K562 (cell line): ENCODE measurements at regions not wholly inside any gene's neighbourhood (a gene's known extent, or its start where the extent isn't known, plus 50 kb on each side); places are given as distances from the start of the nearest gene placed in this dataset.

Experiments
- BRD4 ChIP-seq: fragments of 200-600 bp; sonication (generic); IDR thresholded peaks from 2 replicates; pipeline ENCODE4 v1.6.1; 2017; ENCODE audit warnings: inconsistent platforms
- FOXJ3 ChIP-seq: sonication (generic); formaldehyde crosslinking; IDR thresholded peaks from 2 replicates; pipeline ENCODE4 v1.4.0; 2020; ENCODE audit warnings: mild to moderate bottlenecking, missing genetic modification reagents
- HDAC1 ChIP-seq, 2 experiments: fragments of 450-650 bp; IDR thresholded peaks; 2 replicates each; pipeline ENCODE4 v1.6.1; 2016 to 2017; ENCODE audit warnings: inconsistent platforms in 1 of 2, mild to moderate bottlenecking in 1 of 2, moderate library complexity in 1 of 2
- JUN ChIP-seq, 2 experiments: sonication (generic) in 1 of 2; formaldehyde crosslinking in 1 of 2; IDR thresholded peaks; 2 replicates each; pipeline versions ENCODE4 v1.6.1 to v1.8.0; 2012 to 2022; ENCODE audit warnings: borderline replicate concordance in 2 of 2, mild to moderate bottlenecking in 2 of 2, improper control_type of control experiment in 1 of 2, low read depth in 1 of 2, low read length in 1 of 2, missing genetic modification reagents in 1 of 2
- MCM5 ChIP-seq: fragments of 450-650 bp; IDR thresholded peaks from 2 replicates; pipeline ENCODE4 v1.6.1; 2016; ENCODE audit warnings: low read depth
- POLR2H ChIP-seq: IDR thresholded peaks from 2 replicates; pipeline ENCODE4 v1.6.1; 2016; ENCODE audit warnings: missing genetic modification characterization, low read depth, mild to moderate bottlenecking, control low read depth, missing compliant biosample characterization, moderate library complexity
- SLC30A9 ChIP-seq: fragments of 250-450 bp; sonication (Bioruptor Pico); IDR thresholded peaks from 2 replicates; pipeline ENCODE4 v1.8.0; 2022; ENCODE audit warnings: mild to moderate bottlenecking, moderate library complexity
- TAF7 ChIP-seq: fragments of 450-650 bp; IDR thresholded peaks from 2 replicates; pipeline ENCODE4 v1.6.1; 2016; ENCODE audit warnings: missing genetic modification characterization, missing compliant biosample characterization
- TCF7L2 ChIP-seq: fragments of 150-350 bp; IDR thresholded peaks from 2 replicates; pipeline ENCODE4 v1.6.1; 2016; ENCODE audit warnings: low read depth, mild to moderate bottlenecking, low read length, moderate library complexity
- THRAP3 ChIP-seq: fragments of 450-650 bp; IDR thresholded peaks from 2 replicates; pipeline ENCODE4 v1.6.1; 2016; ENCODE audit warnings: mild to moderate bottlenecking, inconsistent platforms, borderline replicate concordance
- ZNF592 ChIP-seq: fragments of 450-650 bp; IDR thresholded peaks from 2 replicates; pipeline ENCODE4 v1.6.1; 2017; ENCODE audit warnings: antibody characterized with exemption, mild to moderate bottlenecking
- ZZZ3 ChIP-seq: fragments of 450-650 bp; IDR thresholded peaks from 2 replicates; pipeline ENCODE4 v1.6.1; 2016; ENCODE audit warnings: antibody characterized with exemption, mild to moderate bottlenecking, moderate library complexity
- TF ChIP-seq, protein P1 (sequence below): fragments of 250-450 bp; sonication (Bioruptor Pico); IDR thresholded peaks from 2 replicates; pipeline ENCODE4 v1.5.1; 2021; ENCODE audit warnings: mild to moderate bottlenecking
- TF ChIP-seq, protein P2 (sequence below): sonication (generic); formaldehyde crosslinking; IDR thresholded peaks from 2 replicates; pipeline ENCODE4 v1.8.0; 2023; ENCODE audit warnings: mild to moderate bottlenecking, missing genetic modification reagents

DNA sequence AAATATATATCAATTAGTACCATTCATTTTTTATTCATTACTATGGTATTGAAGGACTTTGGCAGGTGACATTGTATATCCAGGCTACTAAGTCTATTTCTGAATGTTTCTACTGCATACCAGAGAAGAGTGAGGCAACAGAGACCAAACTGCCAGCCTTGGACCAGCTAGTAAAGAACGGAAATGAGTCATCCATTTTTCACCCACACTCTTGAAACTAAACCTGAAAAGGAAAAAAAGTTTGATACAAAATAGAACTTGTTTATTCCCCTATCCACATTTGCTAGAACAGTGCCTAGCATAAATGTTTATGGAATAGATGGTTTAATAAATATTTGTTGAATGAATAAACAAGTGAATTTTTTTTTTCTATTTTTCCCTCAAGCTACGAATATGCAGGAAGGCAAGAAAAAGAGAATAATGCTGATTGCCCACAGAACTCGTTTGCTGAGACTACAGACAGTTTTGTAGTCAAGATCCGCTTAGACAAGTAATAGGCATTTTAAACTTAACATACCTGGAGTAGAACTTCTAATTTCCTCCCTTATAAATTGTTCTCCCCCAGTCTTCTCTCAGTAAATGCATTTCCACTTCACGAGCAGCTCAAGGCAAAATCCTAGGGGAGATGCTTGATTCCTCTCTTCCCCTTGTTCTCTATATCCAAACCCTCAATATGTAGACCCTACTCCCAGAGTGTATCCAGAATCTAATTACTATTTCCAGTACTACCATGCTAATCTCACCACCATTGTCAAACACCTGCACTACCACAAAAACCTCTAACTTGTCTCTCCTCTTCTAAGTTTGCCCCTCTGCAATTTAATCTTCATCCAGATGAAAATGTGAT lies 146.2 kb upstream of the RASA1 start (continued):
- peak; percentile 71 for TF ChIP-seq JUN (IDR thresholded peaks at IDR 0.05; ENCODE audit: borderline replicate concordance, low read depth, low read length)
- no peak for TF ChIP-seq JUN (CRISPR knock-in tag; IDR thresholded peaks at IDR 0.05; ENCODE audit: borderline replicate concordance)
- TF ChIP-seq HDAC1 (IDR thresholded peaks at IDR 0.05), result no peak
- TF ChIP-seq, protein P1, sequence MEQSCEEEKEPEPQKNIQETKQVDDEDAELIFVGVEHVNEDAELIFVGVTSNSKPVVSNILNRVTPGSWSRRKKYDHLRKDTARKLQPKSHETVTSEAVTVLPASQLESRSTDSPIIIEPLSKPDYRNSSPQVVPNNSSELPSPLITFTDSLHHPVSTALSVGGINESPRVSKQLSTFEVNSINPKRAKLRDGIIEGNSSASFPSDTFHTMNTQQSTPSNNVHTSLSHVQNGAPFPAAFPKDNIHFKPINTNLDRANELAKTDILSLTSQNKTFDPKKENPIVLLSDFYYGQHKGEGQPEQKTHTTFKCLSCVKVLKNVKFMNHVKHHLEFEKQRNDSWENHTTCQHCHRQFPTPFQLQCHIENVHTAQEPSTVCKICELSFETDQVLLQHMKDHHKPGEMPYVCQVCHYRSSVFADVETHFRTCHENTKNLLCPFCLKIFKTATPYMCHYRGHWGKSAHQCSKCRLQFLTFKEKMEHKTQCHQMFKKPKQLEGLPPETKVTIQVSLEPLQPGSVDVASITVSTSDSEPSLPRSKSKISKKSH (CRISPR knock-in tag), result no peak
- no peak for TF ChIP-seq FOXJ3 (CRISPR knock-in tag)
- no peak for TF ChIP-seq SLC30A9 (CRISPR knock-in tag)
- no peak for TF ChIP-seq BRD4
- TF ChIP-seq, protein P2, sequence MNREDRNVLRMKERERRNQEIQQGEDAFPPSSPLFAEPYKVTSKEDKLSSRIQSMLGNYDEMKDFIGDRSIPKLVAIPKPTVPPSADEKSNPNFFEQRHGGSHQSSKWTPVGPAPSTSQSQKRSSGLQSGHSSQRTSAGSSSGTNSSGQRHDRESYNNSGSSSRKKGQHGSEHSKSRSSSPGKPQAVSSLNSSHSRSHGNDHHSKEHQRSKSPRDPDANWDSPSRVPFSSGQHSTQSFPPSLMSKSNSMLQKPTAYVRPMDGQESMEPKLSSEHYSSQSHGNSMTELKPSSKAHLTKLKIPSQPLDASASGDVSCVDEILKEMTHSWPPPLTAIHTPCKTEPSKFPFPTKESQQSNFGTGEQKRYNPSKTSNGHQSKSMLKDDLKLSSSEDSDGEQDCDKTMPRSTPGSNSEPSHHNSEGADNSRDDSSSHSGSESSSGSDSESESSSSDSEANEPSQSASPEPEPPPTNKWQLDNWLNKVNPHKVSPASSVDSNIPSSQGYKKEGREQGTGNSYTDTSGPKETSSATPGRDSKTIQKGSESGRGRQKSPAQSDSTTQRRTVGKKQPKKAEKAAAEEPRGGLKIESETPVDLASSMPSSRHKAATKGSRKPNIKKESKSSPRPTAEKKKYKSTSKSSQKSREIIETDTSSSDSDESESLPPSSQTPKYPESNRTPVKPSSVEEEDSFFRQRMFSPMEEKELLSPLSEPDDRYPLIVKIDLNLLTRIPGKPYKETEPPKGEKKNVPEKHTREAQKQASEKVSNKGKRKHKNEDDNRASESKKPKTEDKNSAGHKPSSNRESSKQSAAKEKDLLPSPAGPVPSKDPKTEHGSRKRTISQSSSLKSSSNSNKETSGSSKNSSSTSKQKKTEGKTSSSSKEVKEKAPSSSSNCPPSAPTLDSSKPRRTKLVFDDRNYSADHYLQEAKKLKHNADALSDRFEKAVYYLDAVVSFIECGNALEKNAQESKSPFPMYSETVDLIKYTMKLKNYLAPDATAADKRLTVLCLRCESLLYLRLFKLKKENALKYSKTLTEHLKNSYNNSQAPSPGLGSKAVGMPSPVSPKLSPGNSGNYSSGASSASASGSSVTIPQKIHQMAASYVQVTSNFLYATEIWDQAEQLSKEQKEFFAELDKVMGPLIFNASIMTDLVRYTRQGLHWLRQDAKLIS (CRISPR knock-in tag), result no peak
- no peak for TF ChIP-seq TCF7L2
- TF ChIP-seq MCM5, result no peak
- TF ChIP-seq ZZZ3, result no peak
- no peak for TF ChIP-seq POLR2H (tag)
- TF ChIP-seq ZNF592, result peak; percentile 55
- TF ChIP-seq THRAP3, result no peak
- TF ChIP-seq TAF7 (tag), result no peak
